RWPE2 (cell line): ENCODE measurements at regions not wholly inside any gene's neighbourhood (a gene's known extent, or its start where the extent isn't known, plus 50 kb on each side); places are given as distances from the start of the nearest gene placed in this dataset.

ENCODE experiments used
- ATAC-seq: fragments of 200-7000 bp; cut with Tn5 transposase; 3 replicates; pipeline ENCODE4 v1.9.1; 2021; ENCODE audit warnings: low read depth
- DNase-seq: peaks from one replicate; pipeline ENCODE4 v3.0.0-alpha.2; 2020; ENCODE audit warnings: low spot score
- H3K27ac ChIP-seq: fragments of 450-650 bp; 2 replicates; pipeline ENCODE4 v1.5.1; 2017; ENCODE audit warnings: mild to moderate bottlenecking; ENCODE audit not compliant: poor library complexity, severe bottlenecking
- H3K27me3 ChIP-seq: fragments of 250-450 bp; sonication (Bioruptor Pico); 2 replicates; pipeline ENCODE4 v1.5.1; 2021; ENCODE audit warnings: mild to moderate bottlenecking, moderate library complexity; ENCODE audit not compliant: insufficient read depth, poor library complexity, severe bottlenecking
- H3K36me3 ChIP-seq: fragments of 250-450 bp; sonication (Bioruptor Pico); 2 replicates; pipeline ENCODE4 v1.5.1; 2020; ENCODE audit warnings: low read depth, mild to moderate bottlenecking, moderate library complexity
- H3K4me1 ChIP-seq: fragments of 250-450 bp; sonication (Bioruptor Pico); 2 replicates; pipeline ENCODE4 v1.5.1; 2021; ENCODE audit warnings: mild to moderate bottlenecking, moderate library complexity; ENCODE audit not compliant: insufficient read depth, poor library complexity, severe bottlenecking
- H3K4me3 ChIP-seq: fragments of 250-450 bp; sonication (Bioruptor Pico); 2 replicates; pipeline ENCODE4 v1.5.1; 2021; ENCODE audit warnings: mild to moderate bottlenecking, moderate library complexity; ENCODE audit not compliant: severe bottlenecking
- H3K9me3 ChIP-seq: fragments of 250-450 bp; sonication (Bioruptor Pico); 2 replicates; pipeline ENCODE4 v1.5.1; 2021; ENCODE audit warnings: mild to moderate bottlenecking, moderate library complexity; ENCODE audit not compliant: severe bottlenecking
- CTCF ChIP-seq: fragments of 450-650 bp; IDR thresholded peaks from one replicate; pipeline ENCODE4 v1.5.1; 2017; ENCODE audit warnings: mild to moderate bottlenecking, moderate library complexity; ENCODE audit not compliant: poor library complexity, severe bottlenecking

DNA sequence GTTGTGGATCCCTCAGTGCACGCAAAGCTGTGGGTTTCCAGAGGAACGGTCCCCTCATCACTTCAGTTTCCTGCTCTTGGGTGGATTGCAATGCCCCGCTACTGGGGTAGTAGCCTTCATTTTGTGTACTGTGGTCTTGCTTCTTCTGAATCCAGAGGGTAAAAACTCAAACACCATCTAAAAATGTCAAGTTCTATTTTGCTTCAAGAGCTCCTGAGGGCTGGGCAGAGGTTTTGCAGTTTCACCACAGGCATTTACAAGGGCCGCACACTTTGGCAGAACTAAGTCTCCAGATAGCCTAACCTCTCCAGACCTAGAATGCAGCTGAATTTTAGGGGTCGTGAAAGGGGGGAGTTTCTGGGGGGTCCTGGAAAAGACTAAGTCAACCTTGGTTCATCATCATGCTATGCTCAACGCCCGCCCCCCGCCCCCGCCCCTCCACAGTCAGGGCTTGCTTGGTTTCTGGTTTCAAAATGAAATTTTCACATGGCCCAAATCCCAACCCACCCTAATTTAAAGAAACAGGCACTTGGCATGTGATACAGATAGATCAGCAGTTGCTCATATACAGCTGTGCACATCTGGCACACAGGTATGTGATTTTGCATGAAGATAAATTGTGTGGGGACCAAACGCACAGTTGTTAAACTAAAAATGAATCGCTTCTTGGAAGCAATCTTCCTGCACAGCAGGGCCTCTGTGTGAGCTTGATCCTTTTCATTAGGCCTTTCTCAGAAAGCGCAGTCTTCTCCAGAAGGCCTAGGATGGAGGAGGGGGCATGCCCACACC is 329.6 kb downstream of the OSR1 start:
- H3K36me3 ChIP-seq: no peaks in the 10 kb centered on the region
- no peak overlapping the region for H3K27ac ChIP-seq
- TF ChIP-seq CTCF: no peak
- H3K9me3 ChIP-seq: no peaks in the 10 kb centered on the region
- no peaks in the 10 kb centered on the region for H3K27me3 ChIP-seq
- DNase-seq (no peak), ATAC-seq (no peak)
- peaks cover 14% of the 10 kb centered on the region for H3K4me1 ChIP-seq
- H3K4me3 ChIP-seq: no peak overlapping the region

- H3K9me3 ChIP-seq: no peaks in the 10 kb centered on the region
- H3K27me3 ChIP-seq: no peaks in the 10 kb centered on the region
- H3K27ac ChIP-seq: no peak overlapping the region
- H3K4me3 ChIP-seq: no peak overlapping the region
- no peak for ATAC-seq
- H3K4me1 ChIP-seq: peaks cover 14% of the 10 kb centered on the region
- no peak for TF ChIP-seq CTCF
- no peak for DNase-seq
- no peaks in the 10 kb centered on the region for H3K36me3 ChIP-seq
These were observed 330.8 kb downstream of the OSR1 start for GRCh38 chr2:19027626-19028025.

GRCh38 chr2:19026261-19026660 is 332.2 kb downstream of the OSR1 start:
- Histone ChIP-seq H3K36me3 (no peaks in the 10 kb centered on the region), H3K27ac (no peak overlapping the region), H3K27me3 (no peaks in the 10 kb centered on the region), H3K4me1 (peaks cover 14% of the 10 kb centered on the region), H3K9me3 (no peaks in the 10 kb centered on the region), H3K4me3 (no peak overlapping the region)
- no peak for TF ChIP-seq CTCF
- ATAC-seq (no peak), DNase-seq (no peak)

GRCh38 chr2:19022334-19022733 is 336.1 kb downstream of the OSR1 start:
- ATAC-seq (no peak), DNase-seq (no peak)
- Histone ChIP-seq H3K36me3 (no peaks in the 10 kb centered on the region), H3K27ac (no peak overlapping the region), H3K27me3 (no peaks in the 10 kb centered on the region), H3K4me3 (no peak overlapping the region), H3K9me3 (no peaks in the 10 kb centered on the region), H3K4me1 (peaks cover 10% of the 10 kb centered on the region)
- no peak for TF ChIP-seq CTCF

DNA sequence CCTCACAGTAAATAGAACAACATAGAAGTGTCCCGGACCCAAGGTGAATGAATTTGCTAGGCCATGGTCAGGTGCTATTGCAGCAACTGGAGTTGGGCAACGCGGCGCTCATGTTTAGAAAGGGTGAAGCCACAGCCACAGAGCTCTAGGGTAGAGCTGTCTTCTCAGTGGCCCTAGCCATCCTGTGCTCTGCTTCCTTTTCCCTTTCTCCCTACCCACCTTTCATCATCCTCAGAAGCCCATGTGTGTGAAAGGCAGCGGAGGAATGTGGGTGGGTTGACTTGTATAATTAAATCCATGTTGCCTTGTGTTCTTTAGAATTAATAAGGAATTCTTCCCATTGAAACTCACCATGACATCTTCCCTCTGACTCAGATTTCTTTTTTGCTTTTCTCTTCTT is 336.7 kb downstream of the OSR1 start:
- Histone ChIP-seq H3K27ac (no peak overlapping the region), H3K36me3 (no peaks in the 10 kb centered on the region), H3K4me3 (no peak overlapping the region), H3K9me3 (no peaks in the 10 kb centered on the region), H3K27me3 (no peaks in the 10 kb centered on the region), H3K4me1 (peaks cover 8% of the 10 kb centered on the region)
- no peak for DNase-seq
- no peak for ATAC-seq
- TF ChIP-seq CTCF: no peak
